CD14-positive monocyte (primary cell): ENCODE measurements at regions not wholly inside any gene's neighbourhood (a gene's known extent, or its start where the extent isn't known, plus 50 kb on each side); places are given as distances from the start of the nearest gene placed in this dataset.

ENCODE experiments used
- DNase-seq, 3 donors: peaks; one replicate each; pipeline ENCODE4 v3.0.0-alpha.2; 2011 to 2022
- H2AFZ ChIP-seq: 2 replicates; pipeline ENCODE4 v1.6.0; 2012; ENCODE audit warnings: mild to moderate bottlenecking, low read depth, low read length, inconsistent platforms; ENCODE audit not compliant: insufficient read depth, poor library complexity, severe bottlenecking
- H3K27ac ChIP-seq, 2 donors: 1 replicate in 1 of 2; 2 replicates in 1 of 2; pipeline ENCODE4 v1.5.1; 2012 to 2013; ENCODE audit warnings: low read length in 2 of 2, control low read depth in 1 of 2, inconsistent platforms in 1 of 2, low read depth in 1 of 2, mild to moderate bottlenecking in 1 of 2
- H3K27me3 ChIP-seq, 2 donors: one replicate each; pipeline versions ENCODE4 v1.6.0 to v1.6.1; 2011 to 2013; ENCODE audit warnings: low read length in 2 of 2; ENCODE audit not compliant: control insufficient read depth in 2 of 2, insufficient read depth in 2 of 2
- H3K36me3 ChIP-seq, 2 donors: replicated peaks in 1 of 2; 1 replicate in 1 of 2; 2 replicates in 1 of 2; pipeline versions ENCODE4 v1.5.1 to v1.6.1; 2012 to 2013; ENCODE audit warnings: low read length in 2 of 2, control low read depth in 1 of 2, inconsistent platforms in 1 of 2, mild to moderate bottlenecking in 1 of 2; ENCODE audit not compliant: insufficient read depth in 2 of 2, control insufficient read depth in 1 of 2
- H3K4me1 ChIP-seq, 2 donors: 1 replicate in 1 of 2; 2 replicates in 1 of 2; pipeline versions ENCODE4 v1.5.1 to v1.6.1; 2012 to 2013; ENCODE audit warnings: low read length in 2 of 2, control low read depth in 1 of 2, inconsistent platforms in 1 of 2, mild to moderate bottlenecking in 1 of 2, moderate library complexity in 1 of 2; ENCODE audit not compliant: insufficient read depth in 2 of 2, control insufficient read depth in 1 of 2
- H3K4me2 ChIP-seq: replicated peaks from 2 replicates; pipeline ENCODE3; 2012; ENCODE audit warnings: low read length, moderate library complexity, mild to moderate bottlenecking; ENCODE audit not compliant: poor library complexity, severe bottlenecking; ENCODE audit errors: extremely low read depth
- H3K4me3 ChIP-seq, 3 experiments: fragments of 200-600 bp in 1 of 3; sonication (generic) in 1 of 3; replicated peaks in 1 of 3; 1 replicate in 2 of 3; 2 replicates in 1 of 3; pipeline ENCODE4 v1.5.1; 2011 to 2013; ENCODE audit warnings: low read length in 3 of 3, mild to moderate bottlenecking in 3 of 3, control low read depth in 2 of 3, low read depth in 2 of 3, inconsistent platforms in 1 of 3, moderate library complexity in 1 of 3
- H3K79me2 ChIP-seq: 2 replicates; pipeline ENCODE4 v1.6.0; 2012; ENCODE audit warnings: mild to moderate bottlenecking, control low read depth, inconsistent platforms, low read length, moderate library complexity; ENCODE audit not compliant: insufficient read depth
- H3K9ac ChIP-seq: 2 replicates; pipeline ENCODE4 v1.6.0; 2017; ENCODE audit warnings: low read length, mild to moderate bottlenecking; ENCODE audit not compliant: insufficient read depth, poor library complexity, severe bottlenecking
- H3K9me3 ChIP-seq, 2 donors: replicated peaks in 1 of 2; 1 replicate in 1 of 2; 2 replicates in 1 of 2; pipeline versions ENCODE4 v1.5.1 to v1.6.1; 2012 to 2013; ENCODE audit warnings: low read length in 2 of 2, control low read depth in 1 of 2; ENCODE audit not compliant: control insufficient read depth in 1 of 2, insufficient read depth in 1 of 2
- H4K20me1 ChIP-seq: 2 replicates; pipeline ENCODE4 v1.6.0; 2012; ENCODE audit warnings: mild to moderate bottlenecking, low read length, control low read depth, moderate library complexity; ENCODE audit not compliant: insufficient read depth
- H3K27ac Mint-ChIP-seq, 7 donors: one replicate each; pipeline ENCODE4 v1.8.0; 2020; ENCODE audit warnings: mild to moderate bottlenecking in 7 of 7, mixed read lengths in 7 of 7, moderate library complexity in 6 of 7, inconsistent platforms in 2 of 7
- H3K27me3 Mint-ChIP-seq, 3 donors: one replicate each; pipeline ENCODE4 v1.8.0; 2021 to 2022; ENCODE audit warnings: low read depth in 3 of 3, mild to moderate bottlenecking in 3 of 3, mixed read lengths in 3 of 3, moderate library complexity in 3 of 3, inconsistent platforms in 1 of 3
- H3K36me3 Mint-ChIP-seq, 2 donors: one replicate each; pipeline ENCODE4 v1.8.0; 2020; ENCODE audit warnings: mixed read lengths in 2 of 2, inconsistent platforms in 1 of 2, mild to moderate bottlenecking in 1 of 2
- H3K4me1 Mint-ChIP-seq: one replicate; pipeline ENCODE4 v1.8.0; 2020; ENCODE audit warnings: mild to moderate bottlenecking, mixed read lengths
- H3K4me3 Mint-ChIP-seq, 2 donors: one replicate each; pipeline ENCODE4 v1.8.0; 2020; ENCODE audit warnings: mild to moderate bottlenecking in 2 of 2, mixed read lengths in 2 of 2, moderate library complexity in 1 of 2
- H3K9me3 Mint-ChIP-seq, 7 donors: one replicate each; pipeline ENCODE4 v1.8.0; 2020 to 2022; ENCODE audit warnings: mixed read lengths in 7 of 7, mild to moderate bottlenecking in 6 of 7, moderate library complexity in 6 of 7, inconsistent platforms in 2 of 7
- CTCF ChIP-seq: fragments of 200-600 bp; IDR thresholded peaks from one replicate; pipeline ENCODE4 v1.8.0; 2022; ENCODE audit warnings: antibody characterized with exemption, mild to moderate bottlenecking
- WGBS: methylation state at CpG from one replicate; pipeline ENCODE4 v1.1.5; 2013; ENCODE audit warnings: missing lambda C conversion rate; ENCODE audit not compliant: insufficient coverage; 5-methylcytosine and 5-hydroxymethylcytosine counted together
- intact Hi-C, 2 donors: fragments of 100-400 bp; cut with micrococcal nuclease; formaldehyde crosslinking; loops; one replicate each; pipeline versions ENCODE4 v1.15.0 to v1.15.1; 2023

DNA sequence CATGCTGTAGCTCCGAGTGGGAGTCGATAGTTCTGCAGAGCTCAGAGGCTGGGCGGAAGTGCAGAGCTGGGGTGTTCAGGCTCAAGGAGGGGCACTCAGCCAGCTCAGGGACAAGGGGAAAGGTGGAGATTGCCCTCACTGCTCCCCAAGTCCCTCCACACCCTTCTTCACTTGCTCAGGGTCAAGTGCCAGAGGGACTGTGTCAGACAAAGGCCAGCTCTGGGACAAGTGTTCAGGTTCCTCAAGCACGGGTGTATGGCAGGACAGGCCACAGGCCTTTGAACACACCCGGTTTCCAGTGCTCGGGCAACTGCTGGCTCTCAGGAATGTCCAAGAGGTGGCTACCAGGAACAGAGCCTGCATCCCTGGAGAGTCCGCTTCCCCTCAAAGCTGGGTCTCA, 293.0 kb upstream of the PODXL start:
- Histone ChIP-seq H2AFZ (no peak overlapping the region), H3K9ac (no peak overlapping the region), H3K27ac (no peak overlapping the region), H3K27me3 (no peaks in the 10 kb centered on the region), H3K4me2 (no peak overlapping the region), H3K4me3 (no peak overlapping the region), H3K4me1 (no peaks in the 10 kb centered on the region), H3K9me3 (peaks cover 10 to 11% of the 10 kb centered on the region in 2 donors), H3K79me2 (no peaks in the 10 kb centered on the region), H4K20me1 (no peaks in the 10 kb centered on the region), H3K36me3 (no peaks in the 10 kb centered on the region)
- no peak overlapping the region for H3K27ac Mint-ChIP-seq
- no peaks in the 10 kb centered on the region for H3K4me1 Mint-ChIP-seq
- no peaks in the 10 kb centered on the region for H3K36me3 Mint-ChIP-seq
- H3K9me3 Mint-ChIP-seq: peaks cover 1 to 11% (median 6%) of the 10 kb centered on the region in 7 donors
- DNase-seq: no peak
- H3K4me3 Mint-ChIP-seq: no peak overlapping the region
- H3K27me3 Mint-ChIP-seq: peaks cover 2 to 3% (median 2%) of the 10 kb centered on the region in 3 donors
- intact Hi-C loops: no loop called here
- TF ChIP-seq CTCF: no peak
- 97% methylated on average over 7 of the region's 7 CpGs for whole genome bisulfite sequencing

DNA sequence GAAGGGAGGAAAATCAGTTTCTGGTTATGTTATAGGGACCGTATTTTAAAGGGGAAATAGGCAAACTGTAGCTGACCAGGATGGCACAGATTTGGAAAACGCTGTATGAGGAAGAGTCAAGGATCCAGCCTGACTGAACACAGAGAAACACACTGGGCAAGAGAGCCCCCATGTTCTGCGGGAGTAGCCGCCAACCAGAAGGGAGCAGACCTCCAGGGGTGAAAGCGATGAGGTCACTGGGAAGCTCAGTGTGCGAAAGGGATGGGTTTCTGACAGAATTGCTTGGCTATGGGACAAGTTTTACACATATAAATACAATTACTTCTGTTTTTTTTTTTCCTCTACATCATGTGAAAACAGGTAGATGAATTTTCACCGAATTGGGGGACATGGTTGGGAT, 291.6 kb upstream of the PODXL start:
- H3K4me3 Mint-ChIP-seq: no peak overlapping the region
- no peak overlapping the region for H3K27ac Mint-ChIP-seq
- no peak overlapping the region for H3K9ac ChIP-seq
- 82% methylated on average over 4 of the region's 7 CpGs for WGBS
- no peaks in the 10 kb centered on the region for H3K36me3 ChIP-seq
- H3K4me1 ChIP-seq: no peaks in the 10 kb centered on the region
- H3K4me2 ChIP-seq: no peak overlapping the region
- H3K79me2 ChIP-seq: no peaks in the 10 kb centered on the region
- no peak for DNase-seq
- TF ChIP-seq CTCF: no peak
- H3K27me3 Mint-ChIP-seq: peaks cover 2 to 4% (median 4%) of the 10 kb centered on the region in 3 donors
- H3K27me3 ChIP-seq: no peaks in the 10 kb centered on the region
- H3K36me3 Mint-ChIP-seq: no peaks in the 10 kb centered on the region
- intact Hi-C loops: no loop called here
- H3K9me3 ChIP-seq: peaks cover 0 to 5% of the 10 kb centered on the region in 2 donors
- H3K4me1 Mint-ChIP-seq: no peaks in the 10 kb centered on the region
- H2AFZ ChIP-seq: no peak overlapping the region
- no peak overlapping the region for H3K4me3 ChIP-seq
- no peak overlapping the region for H3K27ac ChIP-seq
- peaks cover 1 to 5% (median 4%) of the 10 kb centered on the region in 7 donors for H3K9me3 Mint-ChIP-seq
- H4K20me1 ChIP-seq: no peaks in the 10 kb centered on the region
